ENCODE measurements at regions not wholly inside any gene's neighbourhood (a gene's known extent, or its start where the extent isn't known, plus 50 kb on each side); places are given as distances from the start of the nearest gene placed in this dataset.
"Not testable (repeated sequence)": the region's sequence is repeated elsewhere in the genome, so short reads cannot be mapped to it uniquely, and the experiment has no call there.

DNA sequence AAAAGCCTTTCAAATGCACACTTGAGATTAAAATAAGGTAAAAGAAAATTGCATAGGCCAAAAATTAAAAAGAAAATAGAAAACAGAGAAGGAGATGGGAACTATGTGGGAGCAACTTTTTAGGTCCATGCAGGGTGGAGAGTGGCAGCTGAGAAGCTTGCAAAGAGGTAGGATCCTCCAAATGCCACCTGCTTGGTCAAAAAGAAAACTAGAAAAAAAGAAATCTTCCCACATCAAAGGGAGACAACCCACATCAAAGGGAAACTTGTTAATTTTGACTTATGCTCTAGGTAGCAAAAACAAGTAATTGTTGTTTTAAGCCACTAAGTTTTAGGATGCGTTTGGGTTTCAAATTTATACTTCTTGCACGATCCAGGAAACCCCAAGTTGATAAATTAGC, 342.9 kb downstream of the IL20RB start:
- Histone ChIP-seq H3K9ac (ENCODE audit: low read depth, low read length) (no peak overlapping the region), H3K4me3 (ENCODE audit: low read length) (no peak overlapping the region), H3K27me3 (ENCODE audit: insufficient read depth, low read length) (no peaks in the 10 kb centered on the region; the same call in 1 of the 2 replicates), H3K9me3 (ENCODE audit: insufficient read depth, low read depth, low read length) (0 out of 2 replicates have a peak, but pooled peaks cover 2% of the 10 kb centered on the region), H3K36me3 (ENCODE audit: insufficient read depth, low read length) (no peaks in the 10 kb centered on the region), H3K4me1 (ENCODE audit: insufficient read depth, low read length) (peaks cover 10% of the 10 kb centered on the region), H3K27ac (ENCODE audit: low read depth, low read length) (no peak overlapping the region)
- WGBS: 93% methylated on average over 2 of the region's 2 CpGs

DNA sequence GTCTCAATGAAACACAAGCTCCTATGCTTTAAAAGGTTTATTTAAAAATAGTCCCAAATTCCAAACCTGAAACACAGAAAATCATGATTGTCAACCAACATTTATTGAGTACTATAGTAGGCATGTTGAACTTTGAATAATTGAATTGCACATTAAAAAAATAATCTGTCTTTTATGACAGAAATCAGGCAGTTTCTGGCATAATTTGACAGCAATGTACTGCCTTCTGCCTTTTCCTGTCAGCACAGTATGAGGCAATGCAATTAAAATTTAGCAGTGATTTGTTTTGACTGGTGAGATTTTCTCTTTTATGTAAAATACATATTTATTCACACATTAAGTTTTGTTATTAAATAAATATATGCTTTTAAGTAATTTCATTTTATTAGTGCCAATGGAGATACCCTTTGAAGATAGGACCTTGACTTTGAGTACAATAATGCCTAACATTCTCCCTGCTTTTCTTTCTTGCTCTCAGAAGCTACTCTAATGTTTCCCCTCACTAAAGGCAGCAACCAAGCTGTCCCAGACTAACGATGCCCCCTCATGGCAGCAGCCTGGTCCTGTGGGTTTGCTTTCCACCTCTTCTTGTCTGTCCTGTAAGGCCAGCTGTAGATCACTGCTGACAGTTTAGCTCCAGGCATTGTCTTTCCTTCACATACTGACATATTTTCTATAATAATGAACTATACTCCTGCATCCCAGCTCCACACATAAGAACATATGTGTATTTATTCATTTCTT, 346.7 kb downstream of the IL20RB start:
- Histone ChIP-seq H3K9ac (ENCODE audit: low read depth, low read length) (no peak overlapping the region), H3K4me1 (ENCODE audit: insufficient read depth, low read length) (no peaks in the 10 kb centered on the region), H3K27ac (ENCODE audit: low read depth, low read length) (no peak overlapping the region), H3K36me3 (ENCODE audit: insufficient read depth, low read length) (no peaks in the 10 kb centered on the region), H3K27me3 (ENCODE audit: insufficient read depth, low read length) (no peaks in the 10 kb centered on the region), H3K4me3 (ENCODE audit: low read length) (no peak overlapping the region), H3K9me3 (ENCODE audit: insufficient read depth, low read depth, low read length) (0 out of 2 replicates have a peak, but pooled peaks cover 2% of the 10 kb centered on the region)
- 81% methylated on average over 1 of the region's 1 CpG for WGBS

DNA sequence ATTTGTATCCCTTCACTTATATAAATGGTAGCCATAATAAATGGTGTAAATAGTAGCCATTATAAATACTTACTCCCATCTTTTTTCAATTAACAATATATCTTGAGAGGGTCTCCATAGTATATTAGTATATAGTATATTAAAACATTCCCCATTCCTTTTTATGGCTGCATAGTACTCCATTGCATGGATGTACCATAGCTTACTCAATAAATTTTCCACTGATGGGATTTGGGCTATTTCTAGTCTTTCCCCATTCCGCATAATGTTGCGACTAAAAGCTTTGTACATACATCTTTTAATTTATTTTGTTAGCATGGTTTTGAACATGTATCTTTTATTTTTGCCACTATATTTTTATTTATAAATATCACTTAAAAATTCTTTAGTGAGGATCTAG, 366.3 kb downstream of the IL20RB start:
- no peak overlapping the region for H3K27ac ChIP-seq (ENCODE audit: low read depth, low read length)
- H3K4me3 ChIP-seq (ENCODE audit: low read length): no peak overlapping the region
- H3K4me1 ChIP-seq (ENCODE audit: insufficient read depth, low read length): peaks cover 4% of the 10 kb centered on the region; the same call in 1 of the 2 replicates
- H3K9ac ChIP-seq (ENCODE audit: low read depth, low read length): no peak overlapping the region
- H3K9me3 ChIP-seq (ENCODE audit: insufficient read depth, low read depth, low read length): peaks cover 17% of the 10 kb centered on the region
- WGBS: 100% methylated on average over 1 of the region's 2 CpGs
- H3K36me3 ChIP-seq (ENCODE audit: insufficient read depth, low read length): no peaks in the 10 kb centered on the region
- H3K27me3 ChIP-seq (ENCODE audit: insufficient read depth, low read length): no peaks in the 10 kb centered on the region

DNA sequence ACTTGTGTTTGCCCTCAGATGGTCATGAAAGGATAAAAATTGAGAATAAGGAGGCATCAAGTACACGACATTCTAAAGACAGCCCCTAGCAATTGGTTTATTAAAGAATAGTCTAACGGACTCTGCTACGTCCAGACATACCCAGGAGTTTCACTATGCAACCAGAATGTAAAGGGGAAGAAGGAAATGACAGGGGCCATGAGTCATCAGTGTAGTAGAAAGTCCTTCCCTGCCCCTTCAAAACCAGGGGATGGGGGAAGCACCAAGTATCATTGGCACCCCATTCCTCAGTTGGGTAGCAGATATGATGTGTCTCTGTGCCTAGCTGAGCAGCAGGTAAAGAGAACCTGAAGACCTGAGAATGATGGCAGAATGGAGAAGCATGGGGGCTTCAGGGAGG, 367.4 kb downstream of the IL20RB start:
- H3K9ac ChIP-seq (ENCODE audit: low read depth, low read length): no peak overlapping the region
- WGBS: 99% methylated on average over 3 of the region's 3 CpGs
- H3K4me3 ChIP-seq (ENCODE audit: low read length): no peak overlapping the region
- no peaks in the 10 kb centered on the region for H3K27me3 ChIP-seq (ENCODE audit: insufficient read depth, low read length)
- H3K4me1 ChIP-seq (ENCODE audit: insufficient read depth, low read length): peaks cover 4% of the 10 kb centered on the region; the same call in 1 of the 2 replicates
- H3K27ac ChIP-seq (ENCODE audit: low read depth, low read length): no peak overlapping the region
- no peaks in the 10 kb centered on the region for H3K36me3 ChIP-seq (ENCODE audit: insufficient read depth, low read length)
- H3K9me3 ChIP-seq (ENCODE audit: insufficient read depth, low read depth, low read length): peaks cover 9% of the 10 kb centered on the region; the same call in 1 of the 2 replicates

DNA sequence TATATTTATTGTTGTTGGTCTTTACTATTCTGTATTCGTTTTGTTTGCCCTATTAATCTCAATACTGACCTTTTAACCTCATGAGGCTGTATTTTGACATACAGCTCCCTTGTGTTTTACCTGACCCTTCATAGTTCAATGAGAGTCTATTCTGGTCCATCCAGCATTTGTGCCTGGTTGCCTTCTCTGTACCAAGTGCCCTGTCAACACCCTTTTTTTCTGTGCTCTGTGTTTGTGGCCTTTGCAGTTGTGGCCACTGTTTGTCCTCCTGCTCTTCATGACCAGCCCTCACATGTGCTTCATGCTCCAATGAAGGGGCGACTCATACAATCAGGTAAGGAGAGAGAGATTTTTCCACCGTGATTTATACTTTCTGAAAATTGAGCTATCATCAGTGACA, 368.2 kb downstream of the IL20RB start:
- WGBS: 97% methylated on average over 3 of the region's 3 CpGs
- Histone ChIP-seq H3K4me3 (ENCODE audit: low read length) (no peak overlapping the region), H3K4me1 (ENCODE audit: insufficient read depth, low read length) (peaks cover 4% of the 10 kb centered on the region; the same call in 1 of the 2 replicates), H3K27ac (ENCODE audit: low read depth, low read length) (no peak overlapping the region), H3K27me3 (ENCODE audit: insufficient read depth, low read length) (no peaks in the 10 kb centered on the region), H3K36me3 (ENCODE audit: insufficient read depth, low read length) (no peaks in the 10 kb centered on the region), H3K9me3 (ENCODE audit: insufficient read depth, low read depth, low read length) (peaks cover 9% of the 10 kb centered on the region; the same call in 1 of the 2 replicates), H3K9ac (ENCODE audit: low read depth, low read length) (no peak overlapping the region)

DNA sequence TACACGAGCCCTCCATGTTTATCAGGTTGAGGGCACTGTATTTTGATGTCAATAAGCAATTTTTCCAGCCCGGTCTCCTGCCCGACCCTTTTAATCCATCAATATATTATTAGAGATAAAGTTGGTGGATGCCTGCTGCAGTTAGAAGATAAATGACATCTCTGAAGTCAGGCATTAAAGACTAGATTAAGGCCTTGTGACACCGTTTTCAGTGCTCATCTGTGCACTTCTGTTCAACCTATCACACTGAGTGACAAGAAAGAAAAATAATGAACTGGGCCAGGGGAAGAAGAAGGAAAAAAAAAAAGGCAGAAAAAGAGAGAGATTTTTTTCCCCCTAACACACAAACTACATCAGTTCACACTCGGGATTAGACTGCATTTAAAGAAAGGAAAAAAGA, 371.8 kb downstream of the IL20RB start:
- Histone ChIP-seq H3K4me1 (ENCODE audit: insufficient read depth, low read length) (peaks cover 4% of the 10 kb centered on the region; the same call in 1 of the 2 replicates), H3K9me3 (ENCODE audit: insufficient read depth, low read depth, low read length) (peaks cover under 1% of the 10 kb centered on the region; the same call in 1 of the 2 replicates), H3K36me3 (ENCODE audit: insufficient read depth, low read length) (no peaks in the 10 kb centered on the region), H3K9ac (ENCODE audit: low read depth, low read length) (no peak overlapping the region), H3K4me3 (ENCODE audit: low read length) (no peak overlapping the region), H3K27ac (ENCODE audit: low read depth, low read length) (no peak overlapping the region), H3K27me3 (ENCODE audit: insufficient read depth, low read length) (no peaks in the 10 kb centered on the region)
- 95% methylated on average over 3 of the region's 5 CpGs for WGBS

DNA sequence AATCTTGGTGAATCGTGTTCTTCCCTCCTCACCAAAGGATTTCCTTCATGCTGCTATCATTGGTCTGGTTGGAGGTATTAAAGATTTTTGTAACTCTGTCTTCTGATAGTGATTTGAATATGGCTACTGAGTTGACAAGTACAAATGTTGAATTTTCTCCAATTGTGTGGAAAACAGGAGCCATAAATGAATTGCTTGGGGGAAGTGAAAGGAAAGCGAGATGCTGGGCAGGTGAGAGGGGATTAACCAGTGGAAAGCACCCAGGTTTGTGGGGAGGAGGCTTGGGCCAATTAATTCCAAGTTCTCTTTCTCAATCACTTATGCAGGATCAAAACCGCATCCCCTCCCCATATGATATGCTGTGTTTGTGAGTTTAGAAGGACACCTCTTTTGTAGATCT, 372.5 kb downstream of the IL20RB start:
- Histone ChIP-seq H3K27ac (ENCODE audit: low read depth, low read length) (no peak overlapping the region), H3K4me1 (ENCODE audit: insufficient read depth, low read length) (peaks cover 4% of the 10 kb centered on the region; the same call in 1 of the 2 replicates), H3K4me3 (ENCODE audit: low read length) (no peak overlapping the region), H3K9ac (ENCODE audit: low read depth, low read length) (no peak overlapping the region), H3K36me3 (ENCODE audit: insufficient read depth, low read length) (no peaks in the 10 kb centered on the region), H3K27me3 (ENCODE audit: insufficient read depth, low read length) (no peaks in the 10 kb centered on the region), H3K9me3 (ENCODE audit: insufficient read depth, low read depth, low read length) (no peaks in the 10 kb centered on the region)
- 85% methylated on average over 2 of the region's 3 CpGs for WGBS

DNA sequence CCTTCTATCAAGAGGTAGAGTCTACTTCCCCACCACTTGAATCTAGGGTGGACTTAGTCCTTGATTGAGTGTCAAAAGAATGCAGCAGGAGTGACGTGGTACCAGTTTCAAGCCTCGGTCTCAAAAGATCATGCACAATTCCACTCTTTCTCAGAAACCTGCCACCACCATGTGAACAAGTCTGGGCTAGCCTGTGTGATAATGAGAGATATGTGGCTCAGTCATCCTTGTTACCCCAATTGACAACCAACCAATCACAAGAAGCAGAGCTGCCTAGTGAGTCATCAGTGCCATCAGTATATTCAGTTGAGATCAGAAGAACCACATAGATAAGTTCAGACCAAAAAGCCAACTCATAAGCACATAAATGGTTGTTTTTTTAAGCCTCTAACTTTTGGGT, 374.5 kb downstream of the IL20RB start:
- Histone ChIP-seq H3K27ac (ENCODE audit: low read depth, low read length) (no peak overlapping the region), H3K27me3 (ENCODE audit: insufficient read depth, low read length) (no peaks in the 10 kb centered on the region), H3K9ac (ENCODE audit: low read depth, low read length) (no peak overlapping the region), H3K36me3 (ENCODE audit: insufficient read depth, low read length) (no peaks in the 10 kb centered on the region), H3K9me3 (ENCODE audit: insufficient read depth, low read depth, low read length) (0 out of 2 replicates have a peak, but pooled peaks cover under 1% of the 10 kb centered on the region), H3K4me1 (ENCODE audit: insufficient read depth, low read length) (peaks cover 4% of the 10 kb centered on the region; the same call in 1 of the 2 replicates), H3K4me3 (ENCODE audit: low read length) (no peak overlapping the region)
- 100% methylated on average over 2 of the region's 2 CpGs for WGBS

DNA sequence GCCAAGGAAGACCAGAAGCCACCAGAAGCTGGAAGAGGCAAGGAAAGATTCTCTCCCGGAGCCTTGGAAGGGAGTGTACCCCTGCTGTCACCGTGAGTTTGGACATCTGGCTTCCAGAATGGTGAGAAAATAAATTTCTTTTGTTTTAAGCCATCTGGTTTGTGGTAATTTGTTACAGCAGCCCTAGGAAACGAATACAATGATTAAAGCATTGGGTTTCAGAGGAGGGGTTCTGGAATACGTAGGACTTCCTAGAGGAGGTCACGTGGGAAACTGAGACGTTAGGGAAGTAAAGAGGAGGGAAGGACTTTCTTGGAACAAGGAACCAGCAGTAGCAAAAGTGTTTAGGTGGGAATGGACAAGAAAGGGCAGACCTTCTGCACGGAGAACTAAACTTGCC, 377.7 kb downstream of the IL20RB start:
- Histone ChIP-seq H3K9me3 (ENCODE audit: insufficient read depth, low read depth, low read length) (peaks cover 24% of the 10 kb centered on the region), H3K9ac (ENCODE audit: low read depth, low read length) (no peak overlapping the region), H3K4me3 (ENCODE audit: low read length) (no peak overlapping the region), H3K27ac (ENCODE audit: low read depth, low read length) (no peak overlapping the region), H3K4me1 (ENCODE audit: insufficient read depth, low read length) (no peaks in the 10 kb centered on the region), H3K36me3 (ENCODE audit: insufficient read depth, low read length) (no peaks in the 10 kb centered on the region), H3K27me3 (ENCODE audit: insufficient read depth, low read length) (no peaks in the 10 kb centered on the region)
- WGBS: 87% methylated on average over 7 of the region's 7 CpGs

DNA sequence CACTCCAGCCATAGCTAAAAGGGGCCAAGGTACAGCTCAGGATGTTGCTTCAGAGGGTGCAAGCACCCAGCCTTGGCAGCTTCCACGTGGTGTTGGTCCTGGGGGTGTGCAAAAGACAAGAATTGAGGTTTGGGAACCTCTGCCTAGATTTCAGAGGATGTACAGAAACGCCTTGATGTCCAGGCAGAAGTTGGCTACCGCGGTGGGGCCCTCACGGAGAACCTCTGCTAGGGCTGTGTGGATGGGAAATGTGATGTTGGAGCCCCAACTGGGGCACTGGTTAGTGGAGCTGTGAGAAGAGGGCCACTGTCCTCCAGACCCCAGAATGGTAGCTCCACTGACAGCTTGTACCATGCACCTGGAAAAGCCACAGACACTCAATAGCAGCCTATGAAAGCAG, 380.6 kb downstream of the IL20RB start:
- H3K27me3 ChIP-seq (ENCODE audit: insufficient read depth, low read length); H3K4me1 ChIP-seq (ENCODE audit: insufficient read depth, low read length); H3K4me3 ChIP-seq (ENCODE audit: low read length); H3K36me3 ChIP-seq (ENCODE audit: insufficient read depth, low read length); H3K9ac ChIP-seq (ENCODE audit: low read depth, low read length); H3K27ac ChIP-seq (ENCODE audit: low read depth, low read length): not testable (repeated sequence)
- 93% methylated on average over 5 of the region's 5 CpGs for WGBS
- H3K9me3 ChIP-seq (ENCODE audit: insufficient read depth, low read depth, low read length): peaks cover 24% of the 10 kb centered on the region

DNA sequence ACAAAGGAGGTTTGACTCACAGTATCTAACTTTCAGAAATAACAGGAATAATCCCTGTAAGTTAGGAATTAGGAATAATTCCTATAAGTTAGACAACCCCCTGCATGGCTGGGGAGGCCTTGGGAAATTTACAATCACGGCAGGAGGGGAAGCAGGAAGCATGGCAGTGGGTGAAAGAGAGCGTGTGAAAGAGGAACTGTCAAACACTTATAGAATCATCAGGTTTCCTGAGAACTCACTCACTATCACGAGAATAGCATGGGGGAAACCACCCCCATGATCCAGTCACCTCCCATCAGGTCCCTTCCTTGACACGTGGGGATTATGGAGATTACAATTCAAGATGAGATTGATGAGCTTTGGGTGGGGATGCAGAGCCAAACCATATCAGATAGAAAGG, 385.5 kb downstream of the IL20RB start:
- no peaks in the 10 kb centered on the region for H3K36me3 ChIP-seq (ENCODE audit: insufficient read depth, low read length)
- 64% methylated on average over 3 of the region's 4 CpGs for WGBS
- H3K4me3 ChIP-seq (ENCODE audit: low read length): no peak overlapping the region
- no peak overlapping the region for H3K27ac ChIP-seq (ENCODE audit: low read depth, low read length)
- no peaks in the 10 kb centered on the region for H3K27me3 ChIP-seq (ENCODE audit: insufficient read depth, low read length)
- H3K9ac ChIP-seq (ENCODE audit: low read depth, low read length): no peak overlapping the region
- no peaks in the 10 kb centered on the region for H3K4me1 ChIP-seq (ENCODE audit: insufficient read depth, low read length)
- peaks cover 16% of the 10 kb centered on the region; the same call in 1 of the 2 replicates for H3K9me3 ChIP-seq (ENCODE audit: insufficient read depth, low read depth, low read length)

All from HUES64 (cell line).